ENCODE measurements at regions not wholly inside any gene's neighbourhood (a gene's known extent, or its start where the extent isn't known, plus 50 kb on each side); places are given as distances from the start of the nearest gene placed in this dataset.

- H3K9me3 ChIP-seq (ENCODE audit: control insufficient read depth, insufficient read depth, low read depth, low read length), result no peaks in the 10 kb centered on the region
- no peak overlapping the region for H3K4me3 ChIP-seq (ENCODE audit: low read depth, low read length)
- H3K36me3 ChIP-seq (ENCODE audit: control insufficient read depth in 2 of 2, insufficient read depth in 1 of 2, low read length in 2 of 2), result no peaks in the 10 kb centered on the region
- ChIA-PET POLR2A (no interaction called here), CTCF (no interaction called here)
- no peak for TF ChIP-seq ZNF654 (tag by site-specific recombination; IDR thresholded peaks at IDR 0.05; ENCODE audit: low read depth)
- TF ChIP-seq ZNF664 (tag by site-specific recombination; IDR thresholded peaks at IDR 0.05), result no peak
- TF ChIP-seq ZNF10 (tag by site-specific recombination; IDR thresholded peaks at IDR 0.05), result no peak
- no peak for TF ChIP-seq ZSCAN23 (tag by site-specific recombination; IDR thresholded peaks at IDR 0.05)
- no peak for TF ChIP-seq ZNF404 (tag by site-specific recombination; IDR thresholded peaks at IDR 0.05)
- no peak for TF ChIP-seq ZBTB49 (tag by site-specific recombination; IDR thresholded peaks at IDR 0.05; ENCODE audit: low read depth)
- no peak for TF ChIP-seq ZNF26 (tag by site-specific recombination; IDR thresholded peaks at IDR 0.05)
- no peak for TF ChIP-seq REPIN1 (tag by site-specific recombination; IDR thresholded peaks at IDR 0.05; ENCODE audit: low read depth)
- no peak for TF ChIP-seq ZNF555 (tag by site-specific recombination; conservative IDR thresholded peaks at IDR 0.05)
- no peak for TF ChIP-seq ZNF16 (tag by site-specific recombination; IDR thresholded peaks at IDR 0.05; ENCODE audit: low read depth)
- no peak for TF ChIP-seq ZNF600 (tag by site-specific recombination; IDR thresholded peaks at IDR 0.05)
- TF ChIP-seq SCRT1 (tag by site-specific recombination; IDR thresholded peaks at IDR 0.05; ENCODE audit: borderline replicate concordance), result no peak
- TF ChIP-seq HOXD13 (CRISPR knock-in tag; IDR thresholded peaks at IDR 0.05; ENCODE audit: borderline replicate concordance), result no peak
- no peak for TF ChIP-seq ZBTB10 (tag by site-specific recombination; IDR thresholded peaks at IDR 0.05)
- TF ChIP-seq ZNF398 (tag by site-specific recombination; IDR thresholded peaks at IDR 0.05), result no peak
- TF ChIP-seq SP2 (tag by site-specific recombination; IDR thresholded peaks at IDR 0.05), result no peak
- no peak for TF ChIP-seq ZBTB1 (tag by site-specific recombination; IDR thresholded peaks at IDR 0.05)
- TF ChIP-seq ZXDB (tag by site-specific recombination; IDR thresholded peaks at IDR 0.05), result no peak
- no peak overlapping the region for H3K27ac ChIP-seq (ENCODE audit: extremely low read depth, low read depth, low read length)
- no peaks in the 10 kb centered on the region for H3K4me1 ChIP-seq (ENCODE audit: control insufficient read depth, insufficient read depth, low read length)
Measured at GRCh38 chr17:31649302-31649701, 209.7 kb downstream of the COPRS start.

- POLR2A ChIA-PET, result no interaction called here
- CTCF ChIA-PET, result no interaction called here
- no peak for TF ChIP-seq PRDM2 (tag by site-specific recombination; IDR thresholded peaks at IDR 0.05; ENCODE audit: borderline replicate concordance)
- TF ChIP-seq ZNF350 (tag by site-specific recombination; IDR thresholded peaks at IDR 0.05), result no peak
- no peak for TF ChIP-seq ZNF768 (tag by site-specific recombination; IDR thresholded peaks at IDR 0.05)
- no peak for TF ChIP-seq ZNF140 (tag by site-specific recombination; IDR thresholded peaks at IDR 0.05)
- no peak for TF ChIP-seq PRDM1 (tag by site-specific recombination; IDR thresholded peaks at IDR 0.05)
Measured at GRCh38 chr17:31647661-31648060, 211.4 kb downstream of the COPRS start.

More at GRCh38 chr17:31647661-31648060, 211.4 kb downstream of the COPRS start:
- Histone ChIP-seq H3K4me1 (ENCODE audit: control insufficient read depth, insufficient read depth, low read length) (no peaks in the 10 kb centered on the region), H3K4me3 (ENCODE audit: low read depth, low read length) (no peak overlapping the region), H3K36me3 (ENCODE audit: control insufficient read depth in 2 of 2, insufficient read depth in 1 of 2, low read length in 2 of 2) (no peaks in the 10 kb centered on the region), H3K27ac (ENCODE audit: extremely low read depth, low read depth, low read length) (no peak overlapping the region), H3K9me3 (ENCODE audit: control insufficient read depth, insufficient read depth, low read depth, low read length) (no peaks in the 10 kb centered on the region)

Measured in HEK293 (cell line).